GM18517 (cell line): ENCODE measurements at regions not wholly inside any gene's neighbourhood (a gene's known extent, or its start where the extent isn't known, plus 50 kb on each side); places are given as distances from the start of the nearest gene placed in this dataset.
"Not testable (repeated sequence)": the region's sequence is repeated elsewhere in the genome, so short reads cannot be mapped to it uniquely, and the experiment has no call there.

Experiments
- ATAC-seq: cut with Tn5 transposase; IDR thresholded peaks from one replicate; pipeline ENCODE4 v1.9.1; 2021; ENCODE audit warnings: mild to moderate bottlenecking, moderate library complexity; ENCODE audit not compliant: unreplicated experiment

DNA sequence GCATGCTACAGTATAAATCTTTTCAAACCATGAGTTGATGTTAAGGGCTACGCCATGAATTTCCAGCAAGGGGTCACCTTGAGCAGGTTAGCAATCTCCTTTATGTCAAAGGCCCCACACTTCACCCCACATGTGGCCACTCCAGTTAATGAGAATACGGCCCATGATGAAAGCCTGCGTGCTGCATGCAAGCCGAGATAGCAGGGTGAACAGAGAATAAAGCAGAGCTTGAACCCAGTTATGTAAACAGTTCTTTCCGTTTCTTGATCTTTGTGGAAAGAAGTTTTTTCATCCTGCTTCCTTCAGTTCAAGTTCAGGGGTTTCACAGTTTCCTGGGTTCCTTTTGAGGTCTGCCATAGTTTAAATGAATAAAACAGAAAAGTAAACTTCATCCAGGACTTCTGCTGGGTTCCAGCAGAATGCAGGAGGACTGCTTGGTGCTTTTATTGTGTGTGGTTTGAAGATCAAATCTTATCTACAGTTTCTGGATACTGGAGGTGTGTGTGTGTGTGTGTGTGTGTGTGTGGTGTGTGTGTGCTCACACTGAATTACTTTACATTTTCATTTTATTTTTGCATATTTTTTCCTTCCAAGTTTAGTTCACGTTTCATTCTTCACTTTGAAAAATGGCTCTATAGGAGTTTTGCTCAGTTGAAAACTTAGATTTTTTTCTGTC, 87.1 kb downstream of the HMHB1 start:
- no peak for ATAC-seq

DNA sequence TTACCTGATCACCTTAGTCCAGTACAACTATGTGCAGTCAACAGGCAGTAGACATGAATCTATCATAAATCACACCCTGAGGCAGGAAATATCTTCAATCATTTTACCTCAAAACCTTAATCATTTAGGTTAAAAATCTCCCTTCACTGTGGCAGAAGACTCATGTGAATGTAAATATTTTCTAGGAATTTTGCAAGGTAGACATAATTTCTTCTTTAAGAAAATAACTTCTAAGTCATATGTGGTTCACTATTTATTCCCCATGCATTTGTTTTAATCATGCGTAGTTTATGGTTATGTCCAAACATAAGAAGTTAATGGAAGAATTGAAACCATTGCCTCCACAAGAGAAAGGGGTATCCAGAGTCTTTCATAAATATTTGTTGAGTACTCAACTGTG, 97.0 kb downstream of the HMHB1 start:
- ATAC-seq = no peak

DNA sequence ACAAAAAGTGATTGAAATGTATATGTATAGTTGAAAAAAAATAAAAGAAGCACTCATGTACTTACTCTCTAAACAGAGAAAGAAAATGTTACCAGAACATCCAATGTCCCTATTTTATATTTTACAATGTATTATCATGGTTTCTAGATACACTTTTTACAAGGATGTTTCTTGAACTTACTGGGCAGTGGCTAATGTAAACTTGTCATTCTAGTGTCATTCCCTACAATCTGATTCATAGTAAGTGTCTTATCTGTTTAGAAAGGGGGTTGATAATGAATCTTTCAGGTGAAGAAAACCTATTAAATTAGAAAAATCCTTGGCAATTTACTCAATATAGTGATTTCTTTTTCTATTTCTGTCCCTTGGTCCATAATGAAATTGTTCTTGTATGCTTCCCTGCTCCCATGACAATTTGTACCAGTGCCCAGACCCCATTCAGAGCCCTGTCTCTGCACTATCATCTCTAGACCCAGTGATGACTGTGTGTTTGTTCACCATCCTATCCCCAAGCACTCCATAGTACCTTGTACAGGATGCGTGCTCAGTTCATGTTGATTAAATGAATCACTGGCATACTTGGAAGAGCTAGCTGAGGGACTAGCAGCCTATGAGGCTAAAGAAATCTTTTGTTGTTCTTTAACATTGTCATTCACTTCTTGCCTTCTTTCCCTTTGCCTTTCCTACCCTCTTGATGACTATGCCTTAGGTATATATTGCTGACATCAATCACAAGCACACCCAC, 101.2 kb downstream of the HMHB1 start:
- no peak for ATAC-seq

DNA sequence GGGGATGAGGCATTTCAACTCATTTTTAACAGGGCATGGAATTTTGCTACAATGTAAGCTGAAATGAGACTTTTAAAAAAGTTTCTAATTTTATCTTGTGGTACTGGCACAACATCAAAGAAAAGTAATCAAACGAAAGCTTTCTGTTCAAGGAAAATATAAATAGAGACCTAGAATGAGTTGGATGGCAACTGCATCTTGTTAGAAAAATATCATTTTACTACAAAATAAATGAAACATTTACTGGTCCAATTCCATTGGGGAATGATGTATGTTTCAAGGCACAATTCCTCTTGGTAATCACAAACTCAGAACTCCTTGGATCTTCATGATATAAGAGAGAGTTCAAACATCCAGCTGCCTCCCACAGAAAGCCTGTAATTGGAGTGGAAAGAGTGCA, 102.8 kb downstream of the HMHB1 start:
- ATAC-seq = no peak

DNA sequence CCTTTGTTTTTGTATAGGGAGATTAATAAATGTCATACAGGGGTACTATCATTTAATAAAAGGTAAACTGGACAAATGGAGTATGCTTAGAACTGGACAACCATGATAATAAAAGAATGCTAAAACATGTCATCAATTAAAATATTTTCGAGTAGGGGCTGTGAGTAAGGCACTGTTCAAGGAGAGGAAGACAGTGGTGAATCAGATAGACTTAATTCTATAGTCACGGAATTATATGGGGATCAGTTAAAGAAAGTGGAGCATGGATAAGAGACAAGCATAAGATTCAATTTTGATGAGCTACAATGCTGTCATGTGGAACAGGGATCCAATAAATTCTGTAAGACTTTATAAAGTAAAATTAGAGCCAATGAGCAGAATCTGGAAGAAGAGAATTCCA, 104.5 kb downstream of the HMHB1 start:
- no peak for ATAC-seq

DNA sequence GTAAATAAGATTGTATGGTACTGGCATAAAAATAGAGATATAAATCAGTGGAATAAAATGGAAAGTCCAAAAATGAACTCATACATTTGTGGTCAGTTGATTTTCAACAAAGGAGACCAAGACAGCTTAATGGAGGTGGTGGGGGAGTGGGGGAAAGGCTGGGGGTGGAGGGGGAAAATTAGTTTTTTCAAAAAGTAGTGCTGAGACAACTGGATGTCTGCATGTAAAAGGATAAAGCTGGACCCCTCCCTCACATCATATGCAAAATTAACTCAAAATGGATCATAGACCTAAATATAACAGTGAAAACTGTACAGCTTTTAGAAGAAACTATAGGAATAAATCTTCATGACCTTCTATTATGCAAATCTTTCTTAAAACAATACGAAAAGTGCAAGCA, 107.0 kb downstream of the HMHB1 start:
- ATAC-seq = no peak

DNA sequence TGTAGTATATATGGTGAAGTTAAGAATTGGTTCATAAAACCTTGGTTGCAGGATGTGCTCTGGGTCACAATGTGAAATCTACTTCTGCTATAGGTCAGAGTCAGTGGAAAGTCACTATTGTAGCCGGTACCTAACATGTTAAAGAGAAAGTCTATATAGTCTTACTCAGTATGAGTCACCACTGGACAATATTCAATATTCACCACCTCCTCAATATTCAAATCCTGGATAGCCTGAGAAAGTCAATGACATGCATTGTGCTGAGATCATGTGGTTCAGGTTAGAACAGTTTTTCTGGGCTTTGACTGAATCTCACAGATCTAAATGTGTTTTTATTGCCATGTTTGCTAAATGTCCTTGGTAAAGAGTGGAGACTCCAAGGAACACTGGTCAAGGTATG, 108.8 kb downstream of the HMHB1 start:
- no peak for ATAC-seq

DNA sequence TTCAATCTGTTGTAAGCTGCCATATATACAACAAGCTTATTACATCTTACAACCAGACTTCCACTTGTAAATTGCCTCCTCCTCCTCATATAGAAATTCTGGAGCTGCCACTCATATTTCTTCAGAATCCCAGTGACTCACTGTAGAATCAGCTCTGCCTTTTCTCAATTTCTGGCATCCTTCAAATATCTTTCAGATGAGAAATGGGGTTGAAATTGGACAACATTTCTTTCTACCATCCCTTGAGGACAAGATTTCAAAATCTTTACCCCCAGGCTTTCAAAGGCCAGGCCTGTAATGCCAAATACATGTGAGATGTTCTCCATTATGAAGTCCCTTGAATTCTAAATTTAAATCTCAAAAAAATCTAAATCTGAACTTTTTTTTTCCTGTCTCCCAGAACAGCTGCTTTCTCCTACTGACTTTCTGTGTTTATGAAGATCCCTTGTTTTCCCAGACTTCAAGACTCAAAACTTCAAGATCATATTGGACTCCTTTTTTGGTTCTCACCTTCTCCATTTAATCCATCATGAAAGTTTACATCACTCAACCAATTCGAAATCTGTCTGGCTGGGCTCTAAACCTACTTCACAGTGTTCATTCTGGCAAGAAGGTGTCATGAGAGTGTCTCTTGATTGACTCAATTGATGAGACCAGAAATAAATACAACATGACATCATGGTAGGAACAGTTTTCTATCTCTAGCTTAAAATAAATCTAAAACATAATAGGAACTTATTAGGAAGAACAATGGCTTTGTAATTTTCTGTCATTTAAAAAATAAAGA, 109.8 kb downstream of the HMHB1 start:
- ATAC-seq = no peak

DNA sequence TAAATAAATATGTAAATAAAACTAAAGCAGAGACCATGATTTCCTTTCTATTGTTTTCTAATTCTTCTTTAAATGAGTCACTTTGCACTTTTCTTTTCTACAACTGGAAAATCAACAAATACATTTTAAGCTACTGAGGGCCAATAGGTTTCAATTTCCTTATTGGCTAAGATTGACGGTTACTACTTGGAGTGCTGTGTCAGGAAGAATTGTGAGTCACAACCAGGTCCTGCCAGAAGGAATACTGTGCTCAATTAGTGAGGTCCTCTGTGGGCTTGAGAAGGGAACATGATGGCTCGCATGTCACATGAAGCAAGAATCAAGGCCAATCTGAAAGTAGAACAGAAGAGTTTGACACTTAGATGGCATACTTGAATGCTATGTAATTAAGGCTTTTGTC, 110.8 kb downstream of the HMHB1 start:
- no peak for ATAC-seq

DNA sequence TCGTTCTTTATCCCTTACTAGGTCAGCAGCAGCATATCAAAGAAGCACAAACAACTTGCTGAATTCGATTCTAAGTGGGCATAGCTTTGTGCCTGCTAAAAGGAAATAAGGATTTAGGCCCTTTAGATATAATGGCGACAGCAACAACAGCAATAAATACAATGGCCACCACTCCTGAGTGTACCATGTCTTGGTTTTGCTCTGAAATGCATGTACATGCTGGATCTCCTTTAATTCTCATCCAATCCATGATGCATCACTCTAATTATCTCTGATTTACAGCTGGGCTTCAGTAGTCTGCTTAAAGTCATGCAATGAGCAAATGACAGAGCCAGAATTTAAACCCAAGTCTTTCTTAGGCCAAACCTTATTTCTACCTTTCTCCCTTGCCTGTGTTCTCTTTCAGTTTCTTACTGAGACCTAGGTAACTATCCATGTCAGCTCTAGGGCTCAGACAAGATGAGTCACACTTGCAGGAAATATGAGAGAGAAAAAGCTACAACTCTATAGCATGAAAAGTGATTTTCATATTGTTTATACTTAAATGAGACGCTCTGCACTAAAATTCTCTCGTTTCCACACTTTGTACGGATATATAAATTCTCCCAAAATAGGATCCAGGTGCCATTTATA, 111.8 kb downstream of the HMHB1 start:
- no peak for ATAC-seq

DNA sequence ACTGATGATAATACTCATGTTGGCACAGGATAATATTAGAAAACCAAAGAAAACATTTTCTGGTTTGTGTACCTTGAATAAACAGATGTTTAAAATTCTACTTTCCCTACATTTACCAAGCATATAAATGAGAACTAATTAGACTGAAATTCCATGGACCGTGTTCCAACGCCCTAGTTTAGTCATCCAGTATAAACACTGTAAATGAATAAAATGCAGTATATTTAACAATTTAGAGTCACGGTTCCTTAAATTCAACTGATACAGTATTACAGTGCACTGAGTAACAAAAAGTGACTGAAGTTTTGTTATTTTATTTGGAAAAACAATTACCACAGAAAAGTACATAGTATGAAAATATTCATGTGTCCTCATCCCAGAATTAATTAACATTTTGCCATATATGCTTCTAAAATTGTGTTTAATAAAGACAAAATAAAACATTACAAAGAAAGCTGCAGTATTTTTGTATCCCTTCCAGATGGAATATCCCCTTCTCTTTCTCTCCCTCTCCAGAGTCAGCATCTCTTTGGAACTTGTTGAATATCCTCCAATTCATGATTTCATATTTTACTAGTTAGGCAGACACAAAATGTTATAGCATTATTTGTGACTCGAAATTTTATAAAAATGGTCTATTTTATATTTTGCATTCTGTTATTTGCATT, 112.5 kb downstream of the HMHB1 start:
- no peak for ATAC-seq

DNA sequence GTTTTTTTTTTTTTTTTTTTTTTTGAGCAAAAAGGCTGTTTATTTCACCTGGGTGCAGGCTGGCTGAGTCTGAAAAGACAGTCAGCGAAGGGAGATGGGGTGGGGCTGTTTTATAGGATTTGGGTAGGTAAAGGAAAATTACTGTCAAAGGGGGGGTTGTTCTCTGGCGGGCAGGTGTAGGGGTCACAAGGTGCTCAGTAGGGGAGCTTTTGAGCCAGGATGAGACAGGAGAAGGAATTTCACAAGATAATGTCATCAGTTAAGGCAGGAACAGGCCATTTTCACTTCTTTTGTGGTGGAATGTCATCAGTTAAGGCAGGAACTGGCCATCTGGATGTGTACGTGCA, 113.0 kb downstream of the HMHB1 start:
- ATAC-seq = not testable (repeated sequence)

DNA sequence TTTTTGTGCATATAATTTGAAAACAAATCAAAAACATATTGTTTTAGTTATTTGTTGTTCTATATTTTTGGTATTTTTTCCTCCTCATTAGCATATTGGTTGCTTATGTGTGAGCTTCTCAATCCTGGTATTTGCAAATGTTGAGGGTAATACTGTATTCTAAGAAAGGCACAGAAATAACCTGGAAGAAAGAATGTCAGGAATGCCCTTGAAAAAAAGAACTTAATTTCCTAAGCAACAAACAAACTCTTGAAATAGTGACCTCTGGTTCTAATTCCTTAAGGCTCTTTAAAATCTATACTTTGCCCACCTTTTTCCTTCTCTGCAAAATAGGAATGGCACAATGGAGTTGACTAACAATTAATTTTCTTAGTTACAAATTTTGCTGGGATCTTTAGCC, 117.5 kb downstream of the HMHB1 start:
- no peak for ATAC-seq

DNA sequence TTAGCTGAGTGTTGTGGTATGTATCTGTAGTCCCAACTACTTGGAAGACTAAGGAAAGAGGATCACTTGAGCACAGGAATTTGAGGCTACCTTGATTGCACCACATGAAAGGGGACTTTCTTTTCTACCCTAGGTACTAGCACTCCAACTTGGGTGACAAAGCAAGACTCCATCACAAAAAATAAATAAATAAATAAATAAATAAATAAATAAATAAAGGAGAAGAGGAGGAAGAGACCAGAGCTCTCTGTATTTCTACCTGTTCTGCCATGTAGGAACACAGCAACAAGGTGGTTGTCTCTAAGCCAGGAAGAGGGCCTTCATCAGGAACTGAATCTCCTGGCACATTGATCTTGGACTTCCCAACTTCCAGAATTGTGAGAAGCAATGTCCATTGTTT, 118.6 kb downstream of the HMHB1 start:
- ATAC-seq = no peak

DNA sequence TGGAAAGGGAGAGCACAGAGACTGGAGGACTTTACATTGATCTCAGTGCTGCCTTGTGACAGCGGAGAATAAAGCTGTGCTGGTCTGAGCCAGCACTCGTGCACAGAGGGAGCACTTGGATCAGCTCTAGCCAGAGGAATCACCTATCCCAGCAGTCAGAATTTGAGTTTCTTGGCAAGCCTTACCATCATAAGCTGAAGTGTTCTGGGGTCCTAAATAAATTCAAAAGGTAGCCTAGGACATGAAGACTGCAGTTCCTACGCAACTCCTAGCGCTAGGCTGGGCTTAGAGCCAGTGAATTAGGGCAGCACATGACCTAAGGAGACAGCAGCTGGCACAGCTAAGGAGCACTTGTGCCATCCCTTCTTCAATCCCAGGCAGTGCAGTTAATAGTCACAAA, 119.5 kb downstream of the HMHB1 start:
- ATAC-seq = no peak

DNA sequence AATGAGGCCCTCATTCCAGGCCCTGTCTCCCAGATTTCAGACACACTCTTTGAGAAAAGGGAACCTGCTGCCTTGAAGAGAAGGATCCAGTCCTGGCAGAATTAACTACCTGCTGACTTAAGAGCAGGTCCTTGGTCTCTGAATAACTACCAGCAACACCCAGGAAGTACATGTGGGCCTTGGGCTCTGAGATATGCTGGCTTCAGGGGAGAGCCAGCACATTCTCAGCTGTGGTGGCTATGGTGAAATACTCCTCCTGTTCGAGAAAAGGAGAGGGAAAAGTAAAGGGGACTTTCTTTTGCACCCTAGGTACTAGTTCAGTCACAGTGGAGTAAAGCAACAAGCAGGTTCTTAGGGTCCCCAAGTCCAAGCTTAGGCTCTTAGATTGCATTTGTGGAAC, 120.0 kb downstream of the HMHB1 start:
- ATAC-seq = no peak

DNA sequence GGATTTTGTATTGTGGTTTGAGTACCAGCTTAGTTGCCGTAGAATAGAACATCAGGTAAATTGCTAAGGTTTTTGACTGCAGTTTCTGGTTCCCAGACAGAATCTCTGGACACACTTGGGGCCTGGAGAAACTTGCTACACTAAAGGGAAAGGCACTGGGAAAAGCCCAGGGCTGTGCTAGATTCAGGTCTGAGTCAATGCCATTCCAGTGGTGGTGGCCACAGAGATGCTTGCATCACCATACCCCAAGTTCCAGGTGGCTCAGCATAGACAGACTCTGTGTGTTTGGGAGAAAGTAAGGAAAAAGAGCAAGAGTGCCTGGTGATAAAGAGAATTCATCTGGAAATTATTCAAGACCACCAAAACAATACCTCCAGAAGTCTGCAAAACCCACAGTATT, 120.6 kb downstream of the HMHB1 start:
- no peak for ATAC-seq

DNA sequence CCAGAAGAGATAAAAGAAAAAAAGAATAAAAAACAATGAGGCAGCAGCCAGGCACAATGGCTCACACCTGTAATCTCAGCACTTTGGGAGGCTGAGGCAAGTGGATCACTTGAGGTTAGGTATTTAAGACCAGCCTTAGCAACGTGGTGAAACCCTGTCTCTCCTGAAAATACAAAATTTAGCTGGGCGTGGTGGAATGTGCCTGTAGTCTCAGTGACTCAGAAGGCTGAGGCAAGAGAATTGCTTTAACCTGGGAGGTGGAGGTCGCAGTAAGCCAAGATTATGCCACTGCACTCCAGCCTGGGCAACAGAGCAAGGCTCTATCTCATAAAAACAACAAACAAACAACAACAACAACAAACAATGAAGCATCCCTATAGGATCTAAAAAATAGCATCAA, 121.5 kb downstream of the HMHB1 start:
- ATAC-seq = no peak

DNA sequence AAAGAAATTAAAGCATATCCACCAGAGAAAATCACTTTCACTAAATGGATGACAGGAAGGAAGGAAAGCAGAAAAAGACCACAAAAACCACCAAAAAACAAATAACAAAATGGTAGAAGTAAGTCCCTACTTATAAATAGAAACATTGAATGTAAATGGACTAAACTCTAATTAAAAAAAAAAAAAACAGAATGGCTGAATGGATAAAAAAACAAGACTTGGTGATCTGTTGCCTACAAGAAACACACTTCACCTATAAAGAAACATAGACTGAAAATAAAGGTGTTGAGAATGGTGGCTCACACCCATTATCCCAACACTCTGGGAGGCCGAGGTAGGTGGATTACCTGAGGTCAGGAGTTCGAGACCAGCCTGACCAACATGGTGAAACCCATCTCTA, 122.9 kb downstream of the HMHB1 start:
- no peak for ATAC-seq

DNA sequence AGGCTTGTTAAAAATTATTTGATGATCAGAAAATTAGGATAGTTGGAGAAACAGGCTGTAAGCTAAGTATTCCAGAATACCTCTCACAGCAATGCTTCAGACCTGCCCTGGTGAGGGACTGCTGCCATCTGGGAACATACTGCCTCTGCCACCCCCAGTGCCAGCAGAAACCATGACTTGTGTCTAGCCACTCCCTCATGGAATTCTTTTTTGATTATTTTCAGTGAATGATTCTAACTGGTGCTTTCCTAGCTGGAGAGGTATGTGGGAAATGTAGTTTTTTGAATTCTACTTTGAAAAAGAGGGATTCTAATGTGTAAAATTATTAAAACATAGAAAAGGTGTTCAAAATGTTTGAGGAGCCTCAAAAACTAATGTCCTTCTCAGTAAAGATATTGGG, 126.3 kb downstream of the HMHB1 start:
- ATAC-seq = no peak

DNA sequence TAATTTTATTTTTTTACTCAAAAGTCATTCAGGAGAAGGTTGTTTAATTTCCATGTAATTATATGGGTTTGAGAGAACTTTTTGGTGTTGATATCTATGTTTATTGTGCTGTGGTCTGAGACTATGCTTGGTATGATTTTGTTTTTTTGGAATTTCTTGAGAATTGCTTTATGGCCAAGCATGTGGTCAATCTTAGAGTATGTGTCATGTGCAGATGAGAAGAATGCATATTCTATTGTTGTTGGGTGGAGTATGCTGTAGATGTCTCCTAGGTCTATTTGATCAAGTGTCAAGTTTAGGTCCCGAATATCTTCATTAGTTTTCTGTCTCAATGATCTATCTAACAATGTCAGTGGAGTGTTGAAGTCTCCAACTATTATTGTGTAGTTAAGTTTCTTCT, 134.9 kb downstream of the HMHB1 start:
- ATAC-seq = no peak
